ENCODE measurements at regions not wholly inside any gene's neighbourhood (a gene's known extent, or its start where the extent isn't known, plus 50 kb on each side); places are given as distances from the start of the nearest gene placed in this dataset.

GRCh38 chr10:125564570-125564969 lies 118.4 kb downstream of the TEX36 start:
- CTCF ChIA-PET: no interaction called here

GRCh38 chr10:125562737-125563136 lies 120.2 kb downstream of the TEX36 start:
- CTCF ChIA-PET: no interaction called here

More at GRCh38 chr10:125564570-125564969, 118.4 kb downstream of the TEX36 start:
- H3K4me1 ChIP-seq (ENCODE audit: control extremely low read depth in 1 of 4, control insufficient read depth in 4 of 4, insufficient read depth in 4 of 4, low read length in 3 of 4): no peaks in the 10 kb centered on the region
- POLR2A ChIA-PET: no interaction called here
- no peaks in the 10 kb centered on the region for H3K36me3 ChIP-seq (ENCODE audit: control insufficient read depth in 4 of 4, insufficient read depth in 4 of 4, low read length in 3 of 4)
- WGBS (ENCODE audit: insufficient coverage): 97% methylated on average over 3 of the region's 3 CpGs
- H3K27me3 ChIP-seq (replicated peaks in 2 of 5; ENCODE audit: control insufficient read depth in 4 of 5, insufficient read depth in 5 of 5, low read length in 4 of 5): peaks cover 0 to 6% (median 0%) of the 10 kb centered on the region in 5 experiments
- no peak overlapping the region for H3K27ac ChIP-seq (ENCODE audit: insufficient read depth in 1 of 2, low read depth in 1 of 2, low read length in 2 of 2, poor library complexity in 1 of 2, severe bottlenecking in 2 of 2)
- DNase-seq: no peak
- H3K4me3 ChIP-seq (ENCODE audit: control insufficient read depth in 1 of 7, extremely low read depth in 1 of 7, insufficient read depth in 4 of 7, low read depth in 2 of 7, low read length in 6 of 7): no peak overlapping the region
- H3K9me3 ChIP-seq (ENCODE audit: control extremely low read depth in 1 of 5, control insufficient read depth in 4 of 5, insufficient read depth in 2 of 5, low read depth in 1 of 5, low read length in 4 of 5): peaks cover 0 to 4% (median 0%) of the 10 kb centered on the region in 5 experiments

GRCh38 chr10:125560947-125561346 lies 122.0 kb downstream of the TEX36 start:
- ChIA-PET CTCF (no interaction called here), POLR2A (no interaction called here)
- no peaks in the 10 kb centered on the region for H3K4me1 ChIP-seq (ENCODE audit: control extremely low read depth in 1 of 4, control insufficient read depth in 4 of 4, insufficient read depth in 4 of 4, low read length in 3 of 4)
- H3K27ac ChIP-seq (ENCODE audit: insufficient read depth in 1 of 2, low read depth in 1 of 2, low read length in 2 of 2, poor library complexity in 1 of 2, severe bottlenecking in 2 of 2): no peak overlapping the region
- no peak for DNase-seq
- peaks cover 0 to 4% (median 0%) of the 10 kb centered on the region in 5 experiments for H3K9me3 ChIP-seq (ENCODE audit: control extremely low read depth in 1 of 5, control insufficient read depth in 4 of 5, insufficient read depth in 2 of 5, low read depth in 1 of 5, low read length in 4 of 5)
- no CpG with 5 or more reads among the region's 2 CpGs for WGBS (ENCODE audit: insufficient coverage)
- H3K27me3 ChIP-seq (replicated peaks in 2 of 5; ENCODE audit: control insufficient read depth in 4 of 5, insufficient read depth in 5 of 5, low read length in 4 of 5): peaks cover 0 to 16% (median 2%) of the 10 kb centered on the region in 5 experiments
- H3K4me3 ChIP-seq (ENCODE audit: control insufficient read depth in 1 of 7, extremely low read depth in 1 of 7, insufficient read depth in 4 of 7, low read depth in 2 of 7, low read length in 6 of 7): no peak overlapping the region
- no peaks in the 10 kb centered on the region for H3K36me3 ChIP-seq (ENCODE audit: control insufficient read depth in 4 of 4, insufficient read depth in 4 of 4, low read length in 3 of 4)

More at GRCh38 chr10:125562737-125563136, 120.2 kb downstream of the TEX36 start:
- POLR2A ChIA-PET: no interaction called here
- Histone ChIP-seq H3K4me3 (ENCODE audit: control insufficient read depth in 1 of 7, extremely low read depth in 1 of 7, insufficient read depth in 4 of 7, low read depth in 2 of 7, low read length in 6 of 7) (no peak overlapping the region), H3K4me1 (ENCODE audit: control extremely low read depth in 1 of 4, control insufficient read depth in 4 of 4, insufficient read depth in 4 of 4, low read length in 3 of 4) (no peaks in the 10 kb centered on the region), H3K9me3 (ENCODE audit: control extremely low read depth in 1 of 5, control insufficient read depth in 4 of 5, insufficient read depth in 2 of 5, low read depth in 1 of 5, low read length in 4 of 5) (peaks cover 0 to 4% (median 0%) of the 10 kb centered on the region in 5 experiments), H3K27me3 (replicated peaks in 2 of 5; ENCODE audit: control insufficient read depth in 4 of 5, insufficient read depth in 5 of 5, low read length in 4 of 5) (peaks cover 0 to 6% (median under 1%) of the 10 kb centered on the region in 5 experiments), H3K27ac (ENCODE audit: insufficient read depth in 1 of 2, low read depth in 1 of 2, low read length in 2 of 2, poor library complexity in 1 of 2, severe bottlenecking in 2 of 2) (no peak overlapping the region), H3K36me3 (ENCODE audit: control insufficient read depth in 4 of 4, insufficient read depth in 4 of 4, low read length in 3 of 4) (no peaks in the 10 kb centered on the region)
- no peak for DNase-seq
- WGBS (ENCODE audit: insufficient coverage): 88% methylated on average over 3 of the region's 4 CpGs

- peaks cover 0 to 26% (median 2%) of the 10 kb centered on the region in 5 experiments for H3K27me3 ChIP-seq (replicated peaks in 2 of 5; ENCODE audit: control insufficient read depth in 4 of 5, insufficient read depth in 5 of 5, low read length in 4 of 5)
- CTCF ChIA-PET: no interaction called here
- POLR2A ChIA-PET: no interaction called here
- WGBS (ENCODE audit: insufficient coverage): 29% methylated on average over 1 of the region's 2 CpGs
- no peaks in the 10 kb centered on the region for H3K36me3 ChIP-seq (ENCODE audit: control insufficient read depth in 4 of 4, insufficient read depth in 4 of 4, low read length in 3 of 4)
- no peak for DNase-seq
- peaks cover 0 to under 1% (median 0%) of the 10 kb centered on the region in 5 experiments for H3K9me3 ChIP-seq (ENCODE audit: control extremely low read depth in 1 of 5, control insufficient read depth in 4 of 5, insufficient read depth in 2 of 5, low read depth in 1 of 5, low read length in 4 of 5)
- no peak overlapping the region for H3K4me3 ChIP-seq (ENCODE audit: control insufficient read depth in 1 of 7, extremely low read depth in 1 of 7, insufficient read depth in 4 of 7, low read depth in 2 of 7, low read length in 6 of 7)
- no peak overlapping the region for H3K27ac ChIP-seq (ENCODE audit: insufficient read depth in 1 of 2, low read depth in 1 of 2, low read length in 2 of 2, poor library complexity in 1 of 2, severe bottlenecking in 2 of 2)
- H3K4me1 ChIP-seq (ENCODE audit: control extremely low read depth in 1 of 4, control insufficient read depth in 4 of 4, insufficient read depth in 4 of 4, low read length in 3 of 4): no peaks in the 10 kb centered on the region
Observed at GRCh38 chr10:125559210-125559609, 123.8 kb downstream of the TEX36 start.

GRCh38 chr10:125557801-125558505 lies 125.0 kb downstream of the TEX36 start:
- Histone ChIP-seq H3K27ac (ENCODE audit: insufficient read depth in 1 of 2, low read depth in 1 of 2, low read length in 2 of 2, poor library complexity in 1 of 2, severe bottlenecking in 2 of 2) (no peak overlapping the region), H3K9me3 (ENCODE audit: control extremely low read depth in 1 of 5, control insufficient read depth in 4 of 5, insufficient read depth in 2 of 5, low read depth in 1 of 5, low read length in 4 of 5) (peaks cover 0 to 3% (median 2%) of the 10 kb centered on the region in 5 experiments), H3K4me1 (ENCODE audit: control extremely low read depth in 1 of 4, control insufficient read depth in 4 of 4, insufficient read depth in 4 of 4, low read length in 3 of 4) (no peaks in the 10 kb centered on the region), H3K4me3 (ENCODE audit: control insufficient read depth in 1 of 7, extremely low read depth in 1 of 7, insufficient read depth in 4 of 7, low read depth in 2 of 7, low read length in 6 of 7) (no peak overlapping the region), H3K27me3 (replicated peaks in 2 of 5; ENCODE audit: control insufficient read depth in 4 of 5, insufficient read depth in 5 of 5, low read length in 4 of 5) (peaks cover 0 to 33% (median 2%) of the 10 kb centered on the region in 5 experiments), H3K36me3 (ENCODE audit: control insufficient read depth in 4 of 4, insufficient read depth in 4 of 4, low read length in 3 of 4) (no peaks in the 10 kb centered on the region)
- no peak for DNase-seq
- WGBS (ENCODE audit: insufficient coverage): 100% methylated on average over 5 of the region's 7 CpGs
- POLR2A ChIA-PET: no interaction called here
- CTCF ChIA-PET: no interaction called here

GRCh38 chr10:125557311-125557710 lies 125.7 kb downstream of the TEX36 start:
- POLR2A ChIA-PET: no interaction called here
- CTCF ChIA-PET: no interaction called here
- Histone ChIP-seq H3K27ac (ENCODE audit: insufficient read depth in 1 of 2, low read depth in 1 of 2, low read length in 2 of 2, poor library complexity in 1 of 2, severe bottlenecking in 2 of 2) (no peak overlapping the region), H3K27me3 (replicated peaks in 2 of 5; ENCODE audit: control insufficient read depth in 4 of 5, insufficient read depth in 5 of 5, low read length in 4 of 5) (peaks cover 0 to 37% (median 2%) of the 10 kb centered on the region in 5 experiments), H3K9me3 (ENCODE audit: control extremely low read depth in 1 of 5, control insufficient read depth in 4 of 5, insufficient read depth in 2 of 5, low read depth in 1 of 5, low read length in 4 of 5) (peaks cover 0 to 9% (median 3%) of the 10 kb centered on the region in 5 experiments), H3K4me1 (ENCODE audit: control extremely low read depth in 1 of 4, control insufficient read depth in 4 of 4, insufficient read depth in 4 of 4, low read length in 3 of 4) (no peaks in the 10 kb centered on the region), H3K4me3 (ENCODE audit: control insufficient read depth in 1 of 7, extremely low read depth in 1 of 7, insufficient read depth in 4 of 7, low read depth in 2 of 7, low read length in 6 of 7) (no peak overlapping the region), H3K36me3 (ENCODE audit: control insufficient read depth in 4 of 4, insufficient read depth in 4 of 4, low read length in 3 of 4) (no peaks in the 10 kb centered on the region)
- no peak for DNase-seq
- WGBS (ENCODE audit: insufficient coverage): 83% methylated on average over 1 of the region's 4 CpGs

GRCh38 chr10:125556882-125557281 lies 126.1 kb downstream of the TEX36 start:
- no peaks in the 10 kb centered on the region for H3K4me1 ChIP-seq (ENCODE audit: control extremely low read depth in 1 of 4, control insufficient read depth in 4 of 4, insufficient read depth in 4 of 4, low read length in 3 of 4)
- H3K4me3 ChIP-seq (ENCODE audit: control insufficient read depth in 1 of 7, extremely low read depth in 1 of 7, insufficient read depth in 4 of 7, low read depth in 2 of 7, low read length in 6 of 7): no peak overlapping the region
- CTCF ChIA-PET: no interaction called here
- H3K9me3 ChIP-seq (ENCODE audit: control extremely low read depth in 1 of 5, control insufficient read depth in 4 of 5, insufficient read depth in 2 of 5, low read depth in 1 of 5, low read length in 4 of 5): peaks cover 0 to 12% (median 3%) of the 10 kb centered on the region in 5 experiments
- no peak for DNase-seq
- POLR2A ChIA-PET: no interaction called here
- no peaks in the 10 kb centered on the region for H3K36me3 ChIP-seq (ENCODE audit: control insufficient read depth in 4 of 4, insufficient read depth in 4 of 4, low read length in 3 of 4)
- H3K27me3 ChIP-seq (replicated peaks in 2 of 5; ENCODE audit: control insufficient read depth in 4 of 5, insufficient read depth in 5 of 5, low read length in 4 of 5): peaks cover 0 to 38% (median 2%) of the 10 kb centered on the region in 5 experiments
- H3K27ac ChIP-seq (ENCODE audit: insufficient read depth in 1 of 2, low read depth in 1 of 2, low read length in 2 of 2, poor library complexity in 1 of 2, severe bottlenecking in 2 of 2): no peak overlapping the region
- 13% methylated on average over 3 of the region's 4 CpGs for WGBS (ENCODE audit: insufficient coverage)

Measured in common myeloid progenitor, CD34-positive (primary cell).